HG03565 (cell line): ENCODE measurements at regions not wholly inside any gene's neighbourhood (a gene's known extent, or its start where the extent isn't known, plus 50 kb on each side); places are given as distances from the start of the nearest gene placed in this dataset.

Experiments used
- ATAC-seq: cut with Tn5 transposase; IDR thresholded peaks from one replicate; pipeline ENCODE4 v1.9.1; 2021; ENCODE audit warnings: mild to moderate bottlenecking, moderate library complexity; ENCODE audit not compliant: unreplicated experiment

GRCh38 chr6:14932485-14933182 is 313.2 kb upstream of the JARID2 start:
- ATAC-seq: no peak

DNA sequence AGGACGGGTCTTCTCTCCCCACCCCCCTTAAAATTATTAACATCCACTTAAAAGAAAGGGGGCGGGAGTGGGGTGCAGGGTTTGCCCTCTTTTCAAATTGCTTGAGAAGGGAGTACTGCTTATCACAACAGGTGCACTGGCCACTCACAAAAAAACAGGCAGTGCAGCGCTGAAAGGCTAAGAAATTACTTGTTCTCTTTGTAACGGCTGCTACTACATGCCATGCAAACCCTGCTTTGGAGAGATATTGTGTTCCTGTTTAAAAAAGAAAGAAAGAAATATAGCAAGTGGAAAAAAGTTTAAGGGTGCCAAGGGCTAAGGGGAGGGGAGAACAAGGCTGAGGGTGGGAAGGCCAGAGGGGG is 312.7 kb upstream of the JARID2 start:
- no peak for ATAC-seq

DNA sequence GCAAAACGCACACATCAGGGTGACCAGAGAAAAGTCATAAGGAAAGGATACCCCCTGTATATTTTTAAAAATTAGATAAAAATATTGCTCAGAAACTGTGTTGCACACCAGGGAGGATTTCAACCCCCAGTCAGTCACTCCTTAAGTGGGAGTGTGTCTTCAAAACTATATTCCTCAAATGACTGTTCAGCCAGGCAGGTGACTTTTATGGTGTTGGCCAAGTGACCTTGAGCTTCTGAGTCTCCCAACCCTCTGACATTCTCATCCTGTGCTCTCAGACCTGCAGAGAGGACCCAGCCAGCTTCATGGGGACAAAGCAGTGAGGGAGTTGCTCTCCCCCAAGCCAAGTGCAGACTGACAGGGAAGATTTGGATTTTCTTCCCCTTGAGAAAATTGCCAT is 311.9 kb upstream of the JARID2 start:
- no peak for ATAC-seq

- no peak for ATAC-seq
Measured at GRCh38 chr6:14934844-14935243, 311.0 kb upstream of the JARID2 start.

GRCh38 chr6:14936861-14937260 is 309.0 kb upstream of the JARID2 start:
- no peak for ATAC-seq

GRCh38 chr6:14943116-14943515 is 302.8 kb upstream of the JARID2 start:
- ATAC-seq: no peak

DNA sequence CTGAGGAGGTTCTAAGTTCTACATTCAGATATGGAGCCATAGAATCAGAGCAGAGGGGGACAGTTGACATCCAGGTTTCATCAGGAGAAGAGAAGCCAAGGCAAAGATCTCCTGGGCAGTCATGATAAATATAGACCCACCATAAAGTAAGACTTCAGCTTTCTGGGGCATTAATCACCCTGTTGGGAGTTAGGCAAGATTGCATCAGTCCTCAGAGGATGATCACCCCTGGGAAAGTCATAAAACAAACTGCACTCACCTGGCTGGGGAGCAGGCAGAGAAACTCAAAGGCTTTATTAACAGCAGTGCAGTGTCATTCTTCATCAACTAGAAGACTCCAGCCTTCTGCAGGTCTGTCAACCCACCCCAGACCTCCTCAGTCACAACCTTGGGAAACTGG is 301.3 kb upstream of the JARID2 start:
- ATAC-seq: no peak

DNA sequence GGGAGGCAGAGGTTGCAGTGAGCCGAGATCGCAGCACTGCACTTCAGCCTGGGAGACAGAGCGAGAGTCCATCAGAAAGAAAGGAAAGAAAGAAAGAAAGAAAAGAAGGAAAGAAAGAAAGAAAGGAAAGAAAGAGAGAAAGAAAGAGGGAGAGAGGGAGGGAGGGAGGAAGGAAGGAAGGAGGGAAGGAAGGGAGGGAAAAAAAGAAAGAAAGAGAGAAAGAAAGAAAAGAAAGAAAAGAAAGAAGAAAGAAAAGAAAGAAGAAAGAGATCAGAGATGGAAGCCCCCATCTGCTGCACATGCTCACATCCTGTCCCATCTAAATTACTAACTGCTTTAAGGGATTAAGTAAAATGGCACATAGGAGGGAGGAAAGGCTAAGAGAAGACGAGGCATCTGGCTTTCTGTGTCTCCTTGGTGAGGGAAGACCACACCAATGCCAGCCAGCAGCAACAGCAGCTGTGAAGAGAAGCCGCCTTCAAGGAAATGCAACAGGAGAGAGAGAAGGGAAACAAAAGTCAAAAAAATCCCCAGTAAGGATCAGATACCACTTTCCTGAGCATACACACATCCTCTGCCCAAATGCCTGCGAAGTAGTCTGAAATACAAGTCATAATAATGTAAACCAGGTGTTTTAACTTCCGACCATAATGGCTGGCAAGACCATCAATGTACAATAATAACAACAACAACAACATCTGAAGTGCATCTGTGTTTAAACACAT is 300.2 kb upstream of the JARID2 start:
- no peak for ATAC-seq

- no peak for ATAC-seq
Measured at GRCh38 chr6:14946753-14947152, 299.1 kb upstream of the JARID2 start.

GRCh38 chr6:14948586-14949245 is 297.2 kb upstream of the JARID2 start:
- no peak for ATAC-seq

- no peak for ATAC-seq
Measured at GRCh38 chr6:14950103-14950969, 295.5 kb upstream of the JARID2 start.

DNA sequence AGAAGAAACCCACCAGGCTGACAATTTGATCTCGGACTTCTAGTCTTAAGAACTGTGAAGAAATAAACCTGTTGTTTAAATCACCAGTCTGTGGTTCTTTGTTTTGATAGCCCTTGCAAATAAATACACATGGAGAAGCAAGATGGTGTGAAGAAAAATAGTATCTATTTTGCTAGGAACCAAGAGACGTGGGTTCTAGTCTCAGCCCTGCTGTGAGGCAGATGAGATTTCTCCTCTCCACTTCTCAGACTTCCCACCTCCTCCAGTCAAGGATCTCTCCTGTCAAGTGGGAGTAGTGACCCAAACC is 294.9 kb upstream of the JARID2 start:
- no peak for ATAC-seq

DNA sequence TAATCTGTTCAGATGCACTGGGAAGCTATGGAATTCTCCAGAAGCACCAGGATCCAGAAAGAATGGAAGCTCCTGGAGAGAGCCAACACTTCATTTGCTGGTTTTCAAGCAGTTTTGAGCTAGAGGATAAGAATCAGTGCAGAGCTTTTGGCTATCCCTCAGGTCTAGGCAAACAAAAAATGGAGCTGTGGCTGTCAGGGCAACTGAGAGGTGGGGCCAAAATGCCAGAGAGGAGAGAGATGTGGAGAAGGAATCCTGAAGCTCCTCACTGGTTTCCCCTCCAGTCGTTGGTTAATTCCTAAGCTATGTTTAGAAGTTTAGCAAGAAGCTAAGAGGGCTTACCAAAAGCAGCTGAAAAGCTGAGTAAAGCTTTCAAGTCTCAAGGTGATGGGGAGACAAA is 294.2 kb upstream of the JARID2 start:
- ATAC-seq: no peak

DNA sequence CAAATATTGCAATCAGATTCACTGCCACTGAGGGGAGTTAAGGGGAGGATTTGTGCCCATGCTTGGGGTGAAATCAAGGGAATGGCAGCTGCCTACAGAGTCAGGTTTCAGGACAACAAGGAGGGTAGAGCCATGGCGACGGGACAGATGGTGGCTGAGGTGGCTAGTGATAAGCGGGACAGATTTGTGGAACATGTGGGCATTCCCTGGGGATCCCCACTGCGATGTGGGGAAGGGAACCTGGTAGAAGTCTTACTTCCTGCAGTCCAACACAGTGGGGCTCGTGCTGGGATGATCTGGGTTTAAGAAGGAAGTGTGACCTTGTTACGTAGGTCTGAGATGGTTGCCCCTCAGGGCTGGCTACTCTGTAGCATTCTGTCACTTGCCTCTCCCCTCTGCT is 292.0 kb upstream of the JARID2 start:
- no peak for ATAC-seq

- ATAC-seq: no peak
Measured at GRCh38 chr6:14957355-14958059, 288.4 kb upstream of the JARID2 start.

DNA sequence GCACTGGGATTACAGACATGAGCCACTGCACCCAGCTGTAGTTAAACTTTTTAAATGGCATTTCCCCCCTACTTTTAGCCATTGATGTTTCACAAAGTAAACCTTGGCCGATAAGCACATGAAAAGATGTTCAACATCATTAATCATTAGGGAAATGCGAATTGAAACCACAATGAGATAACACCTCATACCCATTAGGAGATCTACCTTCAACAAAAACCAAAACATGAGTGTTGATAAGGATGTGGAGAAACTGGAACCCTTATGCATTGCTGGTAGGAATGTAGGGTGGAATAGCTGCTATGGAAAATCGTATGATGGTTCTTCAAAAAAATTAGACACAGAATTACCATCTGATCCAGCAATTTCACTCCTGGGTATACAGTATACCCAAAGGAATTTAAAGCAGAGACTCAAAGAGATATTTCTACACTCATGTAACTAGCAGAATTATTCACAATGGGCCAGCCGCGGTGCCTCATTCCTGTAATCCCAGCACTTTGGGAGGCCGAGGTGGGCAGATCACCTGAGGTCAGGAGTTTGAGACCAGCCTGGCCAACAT is 286.5 kb upstream of the JARID2 start:
- no peak for ATAC-seq

DNA sequence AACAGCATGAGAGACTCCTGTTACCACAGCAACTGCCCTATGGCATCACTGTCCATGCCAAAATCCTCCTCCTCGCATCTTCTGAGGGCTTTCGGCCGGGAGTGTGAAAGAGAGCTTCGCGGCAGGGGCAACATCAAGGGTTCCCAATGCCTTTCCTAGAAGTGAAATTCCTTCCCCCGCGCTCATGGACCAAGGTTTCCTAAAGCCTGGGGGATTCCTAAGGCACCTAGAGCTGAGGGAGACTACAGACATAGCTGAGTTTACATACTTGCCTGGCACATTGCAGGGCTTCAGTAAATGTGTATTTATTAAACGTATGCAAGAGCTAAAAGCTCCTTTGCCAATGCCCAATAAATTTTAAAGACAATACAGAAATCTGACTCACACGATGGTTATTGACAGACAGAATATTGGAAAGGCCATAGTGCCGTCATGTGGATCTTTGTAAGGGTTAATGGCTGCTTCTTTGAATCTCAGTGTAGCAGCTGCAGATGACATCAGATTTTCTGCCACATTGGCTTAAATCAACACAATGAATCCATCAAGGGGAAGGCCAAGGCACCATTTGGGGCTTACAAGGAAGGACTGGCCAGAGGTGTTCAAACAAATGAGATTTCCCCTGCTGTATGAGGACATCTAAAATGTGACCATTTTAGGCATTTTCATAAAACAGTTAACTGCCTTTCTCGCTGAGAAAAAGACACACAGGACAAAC is 281.2 kb upstream of the JARID2 start:
- ATAC-seq: no peak

DNA sequence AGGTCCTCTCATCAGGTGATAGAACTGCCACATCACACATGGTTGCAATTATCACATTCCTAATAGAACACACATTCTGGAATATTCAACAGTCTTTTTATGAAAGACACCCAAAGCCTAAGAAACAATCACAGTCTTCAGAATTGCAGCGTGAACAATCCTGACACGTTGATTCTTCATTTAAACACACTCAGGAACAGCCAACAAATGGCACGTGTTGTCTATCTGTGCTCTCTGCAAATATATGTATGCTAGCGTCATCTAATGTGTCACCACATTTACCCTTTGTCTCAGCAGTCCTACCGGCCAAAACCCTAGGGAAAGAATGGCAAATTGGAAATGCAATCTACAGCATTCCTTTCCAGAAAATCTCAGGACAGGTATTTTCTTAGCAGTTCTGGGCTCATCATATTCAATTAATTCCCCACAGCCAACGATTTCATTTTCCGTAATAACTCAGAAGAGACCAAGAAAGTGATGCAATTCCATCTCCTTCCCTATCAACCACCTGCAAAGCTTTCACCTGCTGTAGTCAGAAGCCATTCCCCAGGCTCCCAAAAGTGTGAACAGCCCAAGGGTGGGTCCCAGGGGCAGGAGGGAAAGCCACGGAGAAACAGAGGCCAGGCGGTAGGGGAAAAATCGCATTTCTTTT is 280.3 kb upstream of the JARID2 start:
- no peak for ATAC-seq
